Coronary artery (tissue), 2 donors: ENCODE measurements at regions not wholly inside any gene's neighbourhood (a gene's known extent, or its start where the extent isn't known, plus 50 kb on each side); places are given as distances from the start of the nearest gene placed in this dataset.
"Not testable (repeated sequence)": the region's sequence is repeated elsewhere in the genome, so short reads cannot be mapped to it uniquely, and the experiment has no call there.

Experiments
- DNase-seq: peaks from one replicate; pipeline ENCODE4 v3.0.0-alpha.2; 2017; ENCODE audit warnings: low spot score
- H3K27ac ChIP-seq, 2 donors: fragments of 200-600 bp; sonication (generic); one replicate each; pipeline ENCODE4 v1.5.1; 2016 to 2019
- H3K4me3 ChIP-seq: fragments of 200-600 bp; sonication (generic); 2 replicates; pipeline ENCODE4 v1.5.1; 2016; ENCODE audit warnings: mild to moderate bottlenecking, moderate library complexity
- CTCF ChIP-seq: fragments of 200-600 bp; sonication (generic); IDR thresholded peaks from one replicate; pipeline ENCODE4 v1.5.1; 2019; ENCODE audit warnings: antibody characterized with exemption

DNA sequence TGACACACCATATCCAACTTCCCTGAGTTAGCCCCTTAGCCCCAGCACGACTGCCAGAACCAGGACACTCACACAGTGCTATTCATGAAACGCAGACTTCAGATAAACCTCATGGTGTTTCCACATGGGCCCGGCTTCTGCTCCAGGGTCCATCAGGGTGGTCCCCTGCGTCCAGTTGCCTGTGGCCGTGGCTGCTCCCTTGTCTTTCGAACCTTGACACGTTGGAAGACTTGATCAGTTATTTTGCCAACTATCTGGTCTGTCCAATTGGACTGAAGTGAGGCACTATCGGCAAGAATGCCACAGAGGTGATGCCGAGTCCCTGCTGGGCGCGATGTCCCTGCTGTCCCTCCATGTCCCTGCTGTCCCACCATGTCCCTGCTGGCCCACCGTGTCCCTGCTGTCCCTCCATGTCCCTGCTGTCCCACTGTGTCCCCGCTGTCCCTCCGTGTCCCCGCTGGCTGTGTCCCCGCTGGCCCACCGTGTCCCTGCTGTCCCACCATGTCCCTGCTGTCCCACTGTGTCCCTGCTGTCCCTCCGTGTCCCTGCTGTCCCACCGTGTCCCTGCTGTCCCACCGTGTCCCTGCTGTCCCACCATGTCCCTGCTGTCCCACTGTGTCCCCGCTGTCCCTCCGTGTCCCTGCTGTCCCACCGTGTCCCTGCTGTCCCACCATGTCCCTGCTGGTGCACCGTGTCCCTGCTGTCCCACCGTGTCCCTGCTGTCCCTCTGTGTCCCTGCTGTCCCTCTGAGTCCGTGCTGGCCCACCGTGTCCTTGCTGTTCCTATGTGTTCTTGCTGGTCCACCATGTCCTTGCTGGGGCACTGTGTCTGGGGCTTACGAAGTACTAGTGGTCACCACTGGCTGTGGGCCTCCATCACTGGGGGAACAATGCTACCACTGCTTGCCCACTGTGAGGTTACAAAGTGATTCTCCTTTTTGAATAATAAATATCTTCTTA is 251.4 kb downstream of the DLL1 start:
- Histone ChIP-seq H3K4me3 (no peak overlapping the region), H3K27ac (no peak overlapping the region)
- no peak for TF ChIP-seq CTCF
- peak; percentile 50 for DNase-seq

GRCh38 chr6:170038708-170039107 is 252.2 kb downstream of the DLL1 start:
- no peak overlapping the region for H3K27ac ChIP-seq
- DNase-seq = peak; percentile 54
- no peak overlapping the region for H3K4me3 ChIP-seq
- no peak for TF ChIP-seq CTCF

- DNase-seq = peak; percentile 26
- no peak for TF ChIP-seq CTCF
- Histone ChIP-seq H3K4me3 (no peak overlapping the region), H3K27ac (no peak overlapping the region)
These were observed 252.6 kb downstream of the DLL1 start for GRCh38 chr6:170038251-170038650.

DNA sequence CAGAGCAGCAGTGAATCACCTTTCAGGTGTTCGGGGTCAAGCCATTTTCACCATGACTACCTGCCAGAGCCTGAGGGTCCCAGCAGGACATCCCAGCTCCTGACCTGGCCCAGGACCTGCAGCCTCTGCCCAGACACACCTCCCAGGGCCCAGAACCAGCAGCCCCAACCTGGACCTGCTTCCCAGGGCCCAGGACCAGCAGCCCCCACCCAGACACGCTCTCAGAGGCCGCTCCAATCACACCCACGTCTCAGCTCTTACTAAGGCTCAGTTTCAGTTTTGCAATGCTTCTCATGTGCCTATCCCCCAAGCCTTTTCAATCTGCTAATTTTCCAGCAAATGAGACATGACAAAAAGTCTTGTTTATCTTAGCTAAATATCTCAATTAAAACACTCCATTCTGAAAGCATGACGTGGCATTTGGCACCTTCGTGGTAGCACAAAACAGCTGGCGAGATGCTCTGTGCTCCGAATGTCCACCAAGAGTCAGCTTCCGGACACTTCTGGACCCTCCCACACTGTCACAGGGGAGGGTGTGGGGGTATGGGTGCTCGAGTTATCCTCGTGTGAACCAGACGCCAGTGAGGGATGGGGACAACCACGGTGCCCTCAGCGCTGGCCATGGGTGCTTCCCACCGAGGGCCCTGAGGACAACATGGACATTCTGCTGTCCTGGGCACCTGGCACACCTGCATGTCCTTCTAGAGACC is 253.2 kb downstream of the DLL1 start:
- Histone ChIP-seq H3K27ac (no peak overlapping the region), H3K4me3 (no peak overlapping the region)
- TF ChIP-seq CTCF = no peak
- DNase-seq = peak; percentile 66

DNA sequence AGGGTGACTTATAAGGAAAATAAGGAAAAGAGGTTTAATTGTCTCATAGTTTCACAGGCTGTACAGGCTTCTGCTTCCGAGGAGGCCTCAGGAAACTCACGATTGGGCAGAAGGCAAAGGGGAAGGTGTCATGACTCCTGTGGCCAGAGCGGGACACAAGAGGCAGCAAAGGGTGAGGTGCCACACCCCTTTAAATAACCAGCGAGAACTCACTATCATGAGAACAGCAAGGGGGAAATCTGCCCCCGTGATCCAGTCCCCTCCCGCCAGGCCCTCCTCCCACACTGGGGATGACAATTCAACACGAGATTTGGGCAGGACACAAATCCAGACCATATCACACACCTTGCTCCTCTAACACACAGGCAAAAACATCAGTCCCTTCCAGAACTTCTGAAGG is 254.0 kb downstream of the DLL1 start:
- no peak for TF ChIP-seq CTCF
- no peak overlapping the region for H3K27ac ChIP-seq
- DNase-seq = peak; percentile 67
- no peak overlapping the region for H3K4me3 ChIP-seq

- DNase-seq, H3K4me3 ChIP-seq, H3K27ac ChIP-seq: not testable (repeated sequence)
These were observed 254.5 kb downstream of the DLL1 start for GRCh38 chr6:170036367-170036766.

DNA sequence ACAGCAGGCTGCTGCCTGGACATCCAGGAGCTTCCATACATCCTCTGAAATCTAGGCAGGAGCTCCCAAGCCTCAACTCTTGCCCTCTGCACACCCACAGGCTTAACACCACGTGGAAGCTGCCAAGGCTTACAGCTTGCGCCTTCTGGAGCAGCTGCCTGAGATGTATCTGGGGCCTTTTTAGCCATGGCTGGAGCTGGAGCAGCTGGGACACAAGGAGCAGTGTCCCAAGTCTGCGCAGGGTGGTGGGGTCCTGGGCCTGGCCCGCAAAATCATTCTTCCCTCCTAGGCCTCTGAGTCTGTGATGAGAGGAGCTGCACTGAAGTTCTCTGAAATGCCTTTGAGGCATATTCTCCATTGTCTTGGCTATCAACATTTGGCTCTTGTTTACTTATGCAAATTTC is 255.0 kb downstream of the DLL1 start:
- TF ChIP-seq CTCF = no peak
- peak; percentile 60 for DNase-seq
- no peak overlapping the region for H3K27ac ChIP-seq

More for the DNA sequence above, 255.0 kb downstream of the DLL1 start:
- H3K4me3 ChIP-seq = no peak overlapping the region
